ENCODE measurements at regions not wholly inside any gene's neighbourhood (a gene's known extent, or its start where the extent isn't known, plus 50 kb on each side); places are given as distances from the start of the nearest gene placed in this dataset.

DNA sequence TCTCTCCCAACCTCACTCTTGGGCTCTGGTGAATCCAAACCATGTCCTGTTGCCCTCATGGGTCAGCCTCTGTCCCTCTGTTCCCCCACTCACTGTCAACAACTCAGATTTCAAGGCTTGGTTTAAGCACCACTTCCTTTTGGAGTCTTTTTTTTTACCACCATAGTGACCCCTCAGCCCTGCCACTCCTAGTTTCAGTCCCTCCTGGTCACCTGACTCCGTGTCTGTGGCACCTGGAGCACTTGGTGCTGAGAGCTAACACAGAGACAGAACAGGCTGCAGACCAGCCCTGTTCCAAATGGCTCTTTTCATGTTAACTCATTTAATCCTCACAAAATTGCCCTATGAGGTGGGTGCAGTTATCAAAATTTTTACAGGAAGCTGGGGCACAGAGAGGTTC, 53.6 kb upstream of the SMNDC1 start:
- no peaks in the 10 kb centered on the region for H3K27me3 ChIP-seq (ENCODE audit: control insufficient read depth, insufficient read depth, low read length)
- TF ChIP-seq, protein P1, sequence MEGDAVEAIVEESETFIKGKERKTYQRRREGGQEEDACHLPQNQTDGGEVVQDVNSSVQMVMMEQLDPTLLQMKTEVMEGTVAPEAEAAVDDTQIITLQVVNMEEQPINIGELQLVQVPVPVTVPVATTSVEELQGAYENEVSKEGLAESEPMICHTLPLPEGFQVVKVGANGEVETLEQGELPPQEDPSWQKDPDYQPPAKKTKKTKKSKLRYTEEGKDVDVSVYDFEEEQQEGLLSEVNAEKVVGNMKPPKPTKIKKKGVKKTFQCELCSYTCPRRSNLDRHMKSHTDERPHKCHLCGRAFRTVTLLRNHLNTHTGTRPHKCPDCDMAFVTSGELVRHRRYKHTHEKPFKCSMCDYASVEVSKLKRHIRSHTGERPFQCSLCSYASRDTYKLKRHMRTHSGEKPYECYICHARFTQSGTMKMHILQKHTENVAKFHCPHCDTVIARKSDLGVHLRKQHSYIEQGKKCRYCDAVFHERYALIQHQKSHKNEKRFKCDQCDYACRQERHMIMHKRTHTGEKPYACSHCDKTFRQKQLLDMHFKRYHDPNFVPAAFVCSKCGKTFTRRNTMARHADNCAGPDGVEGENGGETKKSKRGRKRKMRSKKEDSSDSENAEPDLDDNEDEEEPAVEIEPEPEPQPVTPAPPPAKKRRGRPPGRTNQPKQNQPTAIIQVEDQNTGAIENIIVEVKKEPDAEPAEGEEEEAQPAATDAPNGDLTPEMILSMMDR (IDR thresholded peaks at IDR 0.05; ENCODE audit: insufficient read depth, low read length, severe bottlenecking), result no peak
- FAIRE-seq (no peak), DNase-seq (ENCODE audit: low read depth) (no peak)
- H3K36me3 ChIP-seq (ENCODE audit: control insufficient read depth, insufficient read depth, low read length), result no peaks in the 10 kb centered on the region
- H3K4me3 ChIP-seq (ENCODE audit: low read depth, low read length), result no peak overlapping the region

DNA sequence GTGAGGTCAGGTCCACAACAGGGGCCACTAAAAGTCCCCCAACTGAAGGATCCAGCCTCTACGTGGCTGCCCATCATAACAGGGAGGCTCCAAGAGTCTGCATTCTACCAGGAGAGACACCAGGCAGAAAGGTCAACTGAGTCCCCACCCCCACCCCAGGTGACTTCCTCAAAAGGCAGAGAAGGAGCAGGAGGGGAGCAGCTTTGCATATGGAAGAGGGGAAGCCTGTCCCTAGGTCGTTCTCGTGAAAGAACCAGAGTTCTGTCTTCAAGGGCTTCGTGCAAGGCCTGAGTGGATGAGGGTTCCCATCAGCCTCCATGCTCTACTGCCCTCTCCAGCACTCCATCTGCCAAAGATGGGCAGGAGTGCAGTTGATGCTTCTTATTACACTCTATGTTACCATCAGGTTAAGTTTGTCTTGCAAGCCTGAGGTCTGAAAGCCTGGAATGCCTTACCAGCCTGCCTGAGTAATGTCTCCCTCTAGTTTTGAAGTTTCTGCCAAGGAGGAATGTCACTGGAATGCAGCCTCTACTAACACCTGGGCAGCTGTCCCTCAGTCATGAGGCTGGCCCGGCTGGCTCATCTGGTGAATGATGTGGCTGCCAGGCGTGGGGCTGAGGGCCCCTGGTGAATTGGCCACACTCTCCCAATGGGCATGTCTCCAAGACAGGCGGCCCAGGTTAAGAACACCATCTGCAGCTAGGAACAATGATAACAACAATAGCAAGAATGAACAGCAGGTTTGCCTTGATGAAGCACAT, 54.3 kb upstream of the SMNDC1 start:
- Histone ChIP-seq H3K36me3 (ENCODE audit: control insufficient read depth, insufficient read depth, low read length) (no peaks in the 10 kb centered on the region), H3K27me3 (ENCODE audit: control insufficient read depth, insufficient read depth, low read length) (no peaks in the 10 kb centered on the region), H3K4me3 (ENCODE audit: low read depth, low read length) (no peak overlapping the region)
- FAIRE-seq (no peak), DNase-seq (ENCODE audit: low read depth) (peak; percentile 76)
- TF ChIP-seq, protein P1 (IDR thresholded peaks at IDR 0.05; ENCODE audit: insufficient read depth, low read length, severe bottlenecking), result peak; percentile 31

DNA sequence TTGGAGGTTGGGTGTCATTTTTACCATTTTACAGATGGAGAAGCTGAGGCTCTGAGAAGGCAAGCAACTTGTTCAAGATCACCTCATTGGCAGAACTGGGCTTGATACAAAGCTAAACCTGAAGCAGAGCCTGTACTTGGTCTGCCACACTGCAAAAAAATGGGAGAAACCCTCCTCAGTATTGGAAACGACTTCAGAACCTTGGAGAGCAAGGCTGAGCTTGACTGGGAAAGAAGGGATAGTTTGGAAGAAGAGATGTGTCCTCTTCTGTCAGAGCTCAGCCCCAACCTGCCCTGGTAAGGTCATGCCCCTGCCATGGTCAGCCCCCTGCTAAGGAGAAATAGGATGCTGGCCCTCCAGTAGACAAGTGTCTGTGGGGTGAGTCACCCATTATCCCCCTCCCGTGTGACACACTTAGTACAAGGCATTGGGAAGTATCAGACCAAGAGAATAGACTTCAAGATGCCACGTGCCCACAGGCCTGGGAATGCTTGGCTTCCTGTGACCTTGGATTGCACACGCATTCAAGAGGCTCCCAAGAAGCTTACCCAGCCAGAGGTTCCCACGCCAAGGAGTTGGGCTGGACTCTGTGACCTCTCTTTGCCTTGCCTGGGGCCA, 56.2 kb upstream of the SMNDC1 start:
- H3K27me3 ChIP-seq (ENCODE audit: control insufficient read depth, insufficient read depth, low read length), result no peaks in the 10 kb centered on the region
- no peaks in the 10 kb centered on the region for H3K36me3 ChIP-seq (ENCODE audit: control insufficient read depth, insufficient read depth, low read length)
- H3K4me3 ChIP-seq (ENCODE audit: low read depth, low read length), result no peak overlapping the region
- DNase-seq (ENCODE audit: low read depth) (no peak), FAIRE-seq (no peak)
- TF ChIP-seq, protein P1 (IDR thresholded peaks at IDR 0.05; ENCODE audit: insufficient read depth, low read length, severe bottlenecking), result no peak

DNA sequence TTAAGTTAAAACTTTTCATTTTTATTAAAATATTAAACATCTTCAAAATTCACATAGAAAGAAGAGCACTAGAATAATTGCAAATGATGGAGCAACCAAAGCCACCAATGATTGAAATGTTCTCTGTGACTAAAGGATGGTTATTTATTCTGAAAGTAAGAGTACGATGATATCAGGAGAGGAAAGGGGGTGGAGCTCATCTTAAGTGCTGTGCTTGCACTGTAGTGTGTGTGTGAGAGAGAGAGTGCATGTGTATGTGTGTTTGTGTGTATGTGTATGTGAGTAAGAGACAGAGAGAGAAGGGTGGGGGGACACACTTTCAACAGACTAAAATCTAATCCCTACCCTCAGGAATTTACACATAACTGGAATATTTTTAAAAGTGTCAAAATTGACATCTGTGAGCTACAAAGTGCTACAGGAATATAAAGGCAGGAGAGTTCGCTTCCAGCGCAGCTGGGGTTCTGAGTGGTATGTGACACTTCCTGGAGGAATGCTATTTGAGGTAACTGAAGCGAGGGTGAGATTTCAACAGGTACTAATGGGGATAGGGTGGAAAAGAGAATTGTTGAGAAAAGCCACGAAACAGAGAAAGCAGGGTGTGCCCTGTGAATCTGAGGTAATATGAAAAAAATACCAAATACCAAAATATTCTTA, 57.2 kb upstream of the SMNDC1 start:
- FAIRE-seq (no peak), DNase-seq (ENCODE audit: low read depth) (no peak)
- Histone ChIP-seq H3K27me3 (ENCODE audit: control insufficient read depth, insufficient read depth, low read length) (no peaks in the 10 kb centered on the region), H3K4me3 (ENCODE audit: low read depth, low read length) (no peak overlapping the region), H3K36me3 (ENCODE audit: control insufficient read depth, insufficient read depth, low read length) (no peaks in the 10 kb centered on the region)
- TF ChIP-seq, protein P1 (IDR thresholded peaks at IDR 0.05; ENCODE audit: insufficient read depth, low read length, severe bottlenecking), result no peak

DNA sequence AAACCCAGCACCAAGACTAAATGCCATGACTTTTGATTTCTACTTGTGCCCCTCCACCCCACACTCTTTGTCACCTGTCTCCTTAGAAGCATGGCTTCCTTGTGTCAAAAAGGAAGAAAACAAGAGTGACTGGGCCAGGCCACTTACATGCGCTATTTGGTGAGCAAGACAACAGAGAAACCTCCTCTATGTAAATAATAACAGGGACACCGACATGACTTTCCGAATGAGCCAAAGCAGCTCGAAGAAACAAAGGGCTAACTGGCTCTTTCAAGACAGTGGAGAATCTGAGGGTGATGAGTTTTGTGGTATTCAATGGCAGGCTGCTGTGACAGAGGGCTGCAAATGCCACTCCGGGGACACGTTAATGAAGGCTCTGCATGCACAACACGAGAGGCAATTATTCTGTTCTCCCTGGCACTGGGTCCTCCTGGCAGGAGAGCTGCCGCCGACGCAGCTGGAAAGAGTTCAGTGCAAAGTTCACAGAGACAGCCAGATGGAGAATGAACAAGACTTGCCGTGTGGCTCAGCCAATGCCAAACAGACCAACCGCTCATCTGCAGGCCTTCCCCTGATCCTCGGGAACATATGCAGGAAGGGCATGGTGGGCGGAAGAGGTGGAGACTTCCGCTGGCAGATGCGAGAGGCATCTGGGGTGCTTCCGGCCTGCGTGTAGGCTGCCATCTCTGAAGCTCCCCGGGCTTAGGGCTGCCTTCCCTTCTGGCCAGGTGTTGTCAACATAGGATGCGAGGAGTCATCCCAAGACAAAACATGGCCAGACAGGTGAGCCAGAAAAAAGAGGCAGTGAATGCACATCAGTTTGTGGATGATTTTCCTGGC, 59.1 kb upstream of the SMNDC1 start:
- DNase-seq (ENCODE audit: low read depth) (no peak), FAIRE-seq (no peak)
- no peak overlapping the region for H3K4me3 ChIP-seq (ENCODE audit: low read depth, low read length)
- TF ChIP-seq, protein P1 (IDR thresholded peaks at IDR 0.05; ENCODE audit: insufficient read depth, low read length, severe bottlenecking), result no peak
- H3K36me3 ChIP-seq (ENCODE audit: control insufficient read depth, insufficient read depth, low read length), result no peaks in the 10 kb centered on the region
- no peaks in the 10 kb centered on the region for H3K27me3 ChIP-seq (ENCODE audit: control insufficient read depth, insufficient read depth, low read length)
